Body of pancreas (tissue), 4 donors: ENCODE measurements at regions not wholly inside any gene's neighbourhood (a gene's known extent, or its start where the extent isn't known, plus 50 kb on each side); places are given as distances from the start of the nearest gene placed in this dataset.

Experiments
- ATAC-seq: fragments of 150-250 bp; one replicate; pipeline ENCODE4 v1.9.1; 2016
- DNase-seq, 4 donors: peaks; one replicate each; pipeline ENCODE4 v3.0.0-alpha.2; 2019
- H3K27ac ChIP-seq, 4 donors: fragments of 200-600 bp; sonication (generic); 1 replicate in 3 of 4; 2 replicates in 1 of 4; pipeline versions ENCODE4 v1.5.1 to v1.6.1; 2016 to 2019; ENCODE audit warnings: mild to moderate bottlenecking in 1 of 4, mixed read lengths in 1 of 4, moderate library complexity in 1 of 4
- H3K27me3 ChIP-seq, 2 donors: fragments of 200-600 bp; sonication (generic); one replicate each; pipeline ENCODE4 v1.6.0; 2016; ENCODE audit warnings: mild to moderate bottlenecking in 1 of 2
- H3K36me3 ChIP-seq, 2 donors: fragments of 200-600 bp; sonication (generic); replicated peaks in 1 of 2; 2 replicates each; pipeline ENCODE4 v1.5.1; 2016; ENCODE audit warnings: low read depth in 2 of 2; ENCODE audit not compliant: insufficient read depth in 1 of 2
- H3K4me1 ChIP-seq: fragments of 200-600 bp; sonication (generic); one replicate; pipeline ENCODE4 v1.6.0; 2016
- H3K4me3 ChIP-seq, 2 donors: fragments of 200-600 bp; sonication (generic); 1 replicate in 1 of 2; 2 replicates in 1 of 2; pipeline ENCODE4 v1.5.1; 2016 to 2019
- H3K9me3 ChIP-seq, 3 donors: fragments of 200-600 bp; sonication (generic); 1 replicate in 2 of 3; 2 replicates in 1 of 3; pipeline ENCODE4 v1.5.1; 2016
- CTCF ChIP-seq, 7 experiments: fragments of 450-650 bp in 4 of 7; fragments of 200-600 bp in 3 of 7; sonication (generic) in 3 of 7; IDR thresholded peaks; one replicate each; pipeline ENCODE4 v1.5.1; 2016 to 2019; ENCODE audit warnings: antibody characterized with exemption in 7 of 7
- POLR2A ChIP-seq, 3 donors: fragments of 450-650 bp; IDR thresholded peaks; one replicate each; pipeline ENCODE4 v1.6.1; 2016; ENCODE audit warnings: antibody characterized with exemption in 3 of 3, mild to moderate bottlenecking in 2 of 3
- WGBS, 2 donors: methylation state at CpG; one replicate each; pipeline ENCODE4 v1.1.5; 2017; 5-methylcytosine and 5-hydroxymethylcytosine counted together
- intact Hi-C: fragments of 100-400 bp; cut with DNase I; formaldehyde crosslinking; loops from one replicate; pipeline ENCODE4 v1.15.1; 2023

- DNase-seq (no peak), ATAC-seq (no peak)
- intact Hi-C loops = no loop called here
- Histone ChIP-seq H3K27ac (no peak overlapping the region), H3K9me3 (no peaks in the 10 kb centered on the region), H3K27me3 (no peaks in the 10 kb centered on the region), H3K4me1 (no peaks in the 10 kb centered on the region), H3K4me3 (no peak overlapping the region), H3K36me3 (no peaks in the 10 kb centered on the region)
- 38 to 41% methylated on average over 2 of the region's 2 CpGs for WGBS, 2 donors
- no peak for TF ChIP-seq POLR2A (IDR thresholded peaks at IDR 0.05)
- no peak for TF ChIP-seq CTCF (IDR thresholded peaks at IDR 0.05)
Observed at GRCh38 chr2:145302886-145303285, 783.0 kb upstream of the ZEB2 start.

- H3K36me3 ChIP-seq = no peaks in the 10 kb centered on the region
- no peak overlapping the region for H3K4me3 ChIP-seq
- 69 to 76% methylated on average over 3 of the region's 3 CpGs for WGBS, 2 donors
- intact Hi-C loops = no loop called here
- ATAC-seq = no peak
- TF ChIP-seq POLR2A (IDR thresholded peaks at IDR 0.05) (no peak), CTCF (IDR thresholded peaks at IDR 0.05) (no peak)
- DNase-seq = no peak
- no peak overlapping the region for H3K27ac ChIP-seq
- H3K9me3 ChIP-seq = no peaks in the 10 kb centered on the region
- H3K27me3 ChIP-seq = no peaks in the 10 kb centered on the region
- no peaks in the 10 kb centered on the region for H3K4me1 ChIP-seq
Observed at GRCh38 chr2:145302451-145302850, 782.5 kb upstream of the ZEB2 start.

- DNase-seq = no peak
- TF ChIP-seq POLR2A (IDR thresholded peaks at IDR 0.05) (no peak), CTCF (IDR thresholded peaks at IDR 0.05) (no peak)
- H3K4me1 ChIP-seq = no peaks in the 10 kb centered on the region
- no peaks in the 10 kb centered on the region for H3K9me3 ChIP-seq
- H3K36me3 ChIP-seq = no peaks in the 10 kb centered on the region
- no peaks in the 10 kb centered on the region for H3K27me3 ChIP-seq
- no peak overlapping the region for H3K27ac ChIP-seq
- intact Hi-C loops = no loop called here
- no peak overlapping the region for H3K4me3 ChIP-seq
- WGBS, 2 donors = 86 to 88% methylated on average over 10 of the region's 10 CpGs
- no peak for ATAC-seq
Observed at GRCh38 chr2:145299368-145299767, 779.4 kb upstream of the ZEB2 start.

GRCh38 chr2:145292166-145292565 is 772.2 kb upstream of the ZEB2 start:
- ATAC-seq = no peak
- intact Hi-C loops = no loop called here
- no peaks in the 10 kb centered on the region for H3K9me3 ChIP-seq

More at GRCh38 chr2:145292166-145292565, 772.2 kb upstream of the ZEB2 start:
- H3K4me1 ChIP-seq = no peaks in the 10 kb centered on the region
- H3K36me3 ChIP-seq = no peaks in the 10 kb centered on the region
- H3K27me3 ChIP-seq = no peaks in the 10 kb centered on the region
- no peak overlapping the region for H3K4me3 ChIP-seq
- no peak overlapping the region for H3K27ac ChIP-seq
- no peak for DNase-seq
- TF ChIP-seq CTCF (IDR thresholded peaks at IDR 0.05) (no peak), POLR2A (IDR thresholded peaks at IDR 0.05) (no peak)
